GM12878 (cell line): ENCODE measurements at regions not wholly inside any gene's neighbourhood (a gene's known extent, or its start where the extent isn't known, plus 50 kb on each side); places are given as distances from the start of the nearest gene placed in this dataset.

Experiments used
- ATAC-seq: fragments of 200-7000 bp; cut with Tn5 transposase; 3 replicates; pipeline ENCODE4 v1.9.1; 2020; ENCODE audit warnings: mild to moderate bottlenecking, moderate library complexity
- BruUV-seq: library from RNA; stranded (reverse); fragments of 400-500 nt; replicated peaks from 2 replicates; lab custom pipeline; 2021; lab: Mats Ljungman, UMichigan
- CTCF ChIA-PET: fragments of 300-600 bp; sonication (Branson Sonifier 250); formaldehyde crosslinking; extraction: SDS; loops from one replicate; lab custom pipeline; 2021; ENCODE audit warnings: inconsistent platforms; lab: Yijun Ruan, JAX
- POLR2A ChIA-PET: fragments of 350-600 bp; formaldehyde crosslinking; extraction: SDS; loops from one replicate; lab custom pipeline; 2021; ENCODE audit warnings: inconsistent platforms; lab: Charles Lee
- RAD21 ChIA-PET: fragments of 300-600 bp; sonication (Branson Sonifier 250); formaldehyde crosslinking; loops from one replicate; lab custom pipeline; 2023; ENCODE audit warnings: antibody characterized with exemption; ENCODE audit not compliant: unreplicated experiment; lab: Charles Lee
- SMC1A ChIA-PET: fragments of 300-600 bp; sonication (Branson Sonifier 250); formaldehyde crosslinking; loops from one replicate; lab custom pipeline; 2023; ENCODE audit not compliant: unreplicated experiment, uncharacterized antibody; lab: Charles Lee
- DNase-seq: peaks from one replicate; pipeline ENCODE4 v3.0.0-alpha.2; 2011; ENCODE audit warnings: low read depth, low spot score
- FAIRE-seq: peaks from 3 replicates; lab custom pipeline; 2011; peaks lifted over from hg19 to GRCh38; lab: Jason Lieb, UNC
- H2AFZ ChIP-seq: 2 replicates; pipeline ENCODE4 v1.6.0; 2011; ENCODE audit warnings: low read depth, low read length, control low read depth; ENCODE audit not compliant: control insufficient read depth
- H3K27ac ChIP-seq: 2 replicates; pipeline ENCODE4 v1.5.1; 2011; ENCODE audit warnings: control low read depth; ENCODE audit not compliant: control insufficient read depth, insufficient read depth
- H3K27me3 ChIP-seq, 2 experiments: replicated peaks in 1 of 2; 2 replicates each; pipeline versions ENCODE4 v1.6.0 to v1.6.1; 2011; ENCODE audit warnings: low read length in 1 of 2; ENCODE audit not compliant: control insufficient read depth in 2 of 2, insufficient read depth in 2 of 2
- H3K36me3 ChIP-seq, 2 experiments: 2 replicates each; pipeline ENCODE4 v1.5.1; 2011; ENCODE audit warnings: low read length in 1 of 2; ENCODE audit not compliant: control insufficient read depth in 2 of 2, insufficient read depth in 2 of 2
- H3K4me1 ChIP-seq: 2 replicates; pipeline ENCODE4 v1.6.1; 2011; ENCODE audit warnings: mild to moderate bottlenecking, low read length, moderate library complexity, mixed read lengths; ENCODE audit not compliant: control insufficient read depth, insufficient read depth
- H3K4me2 ChIP-seq: 2 replicates; pipeline ENCODE4 v1.6.0; 2011; ENCODE audit warnings: control low read depth; ENCODE audit not compliant: control insufficient read depth, insufficient read depth
- H3K4me3 ChIP-seq: fragments of 200-600 bp; sonication (generic); 2 replicates; pipeline ENCODE4 v1.5.1; 2016
- H3K79me2 ChIP-seq: 2 replicates; pipeline ENCODE4 v1.6.0; 2011; ENCODE audit warnings: low read length; ENCODE audit not compliant: control insufficient read depth, insufficient read depth
- H3K9ac ChIP-seq: 2 replicates; pipeline ENCODE4 v1.8.0; 2011; ENCODE audit warnings: low read length, control low read depth, mixed read lengths; ENCODE audit not compliant: control insufficient read depth, insufficient read depth
- H3K9me3 ChIP-seq: replicated peaks from 3 replicates; pipeline ENCODE4 v1.5.1; 2011; ENCODE audit warnings: mild to moderate bottlenecking, low read length; ENCODE audit not compliant: control insufficient read depth, insufficient read depth
- H4K20me1 ChIP-seq: 2 replicates; pipeline ENCODE4 v1.6.0; 2011; ENCODE audit not compliant: control insufficient read depth, insufficient read depth
- MXI1 ChIP-seq: fragments of 150-350 bp; IDR thresholded peaks from 2 replicates; pipeline ENCODE4 v1.6.1; 2011; ENCODE audit warnings: low read depth, mild to moderate bottlenecking, inconsistent platforms, low read length, improper control_type of control experiment
- RUNX3 ChIP-seq: IDR thresholded peaks from 2 replicates; pipeline ENCODE4 v1.6.1; 2012; ENCODE audit warnings: low read length, inconsistent platforms
- WGBS: methylation state at CpG from one replicate; pipeline ENCODE4 v1.1.6; 2016; ENCODE audit warnings: low lambda C conversion rate; ENCODE audit not compliant: insufficient replicate concordance, insufficient coverage; ENCODE audit errors: missing lambda C conversion rate; 5-methylcytosine and 5-hydroxymethylcytosine counted together
- in situ Hi-C: fragments of 300-500 bp; cut with MboI; formaldehyde crosslinking; loops from 9 replicates; pipeline ENCODE4 v1.14.3; 2018; ENCODE audit warnings: mixed read lengths
- intact Hi-C: fragments of 100-400 bp; cut with micrococcal nuclease; formaldehyde crosslinking; loops from one replicate; pipeline ENCODE4 v1.14.2; 2022; ENCODE audit not compliant: unreplicated experiment
- TF ChIP-seq, protein P1 (sequence below): fragments of 450-650 bp; IDR thresholded peaks from 2 replicates; pipeline ENCODE4 v1.6.1; 2017; ENCODE audit warnings: low read depth, mild to moderate bottlenecking, moderate library complexity

DNA sequence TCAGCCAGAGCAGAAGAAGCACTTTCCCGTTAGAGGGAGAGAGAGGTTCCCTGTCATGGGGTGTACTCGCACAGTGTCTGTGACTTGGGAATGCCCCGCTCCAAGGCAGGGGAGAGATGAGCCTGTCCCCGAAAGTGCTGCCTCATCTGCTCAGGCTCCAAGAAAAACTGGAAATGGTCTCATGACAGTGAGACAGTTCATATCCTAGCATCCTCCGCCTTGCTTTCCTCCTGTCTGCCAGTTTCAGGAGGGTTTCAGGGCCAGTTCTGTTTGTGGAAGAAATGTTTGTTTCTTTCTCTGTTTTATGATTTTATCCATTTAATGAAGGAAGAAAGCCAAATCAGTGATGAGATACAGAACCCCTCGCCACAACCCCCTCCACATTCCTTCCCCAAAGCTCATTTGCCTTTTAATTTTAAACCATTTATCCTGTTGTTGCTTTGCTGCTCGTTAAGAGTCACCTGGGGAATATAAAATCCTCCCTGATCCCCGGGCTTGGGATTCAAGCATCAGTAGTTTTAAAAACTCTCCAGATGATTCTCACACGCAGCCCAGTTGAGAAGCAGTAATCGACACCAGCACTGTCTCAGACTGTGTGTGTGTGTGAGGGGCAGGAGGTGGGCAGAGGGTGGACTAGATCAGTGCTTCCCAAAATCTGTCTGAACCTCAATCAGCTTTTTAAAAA lies 144.6 kb upstream of the UBL3 start (continued):
- TF ChIP-seq, protein P1, sequence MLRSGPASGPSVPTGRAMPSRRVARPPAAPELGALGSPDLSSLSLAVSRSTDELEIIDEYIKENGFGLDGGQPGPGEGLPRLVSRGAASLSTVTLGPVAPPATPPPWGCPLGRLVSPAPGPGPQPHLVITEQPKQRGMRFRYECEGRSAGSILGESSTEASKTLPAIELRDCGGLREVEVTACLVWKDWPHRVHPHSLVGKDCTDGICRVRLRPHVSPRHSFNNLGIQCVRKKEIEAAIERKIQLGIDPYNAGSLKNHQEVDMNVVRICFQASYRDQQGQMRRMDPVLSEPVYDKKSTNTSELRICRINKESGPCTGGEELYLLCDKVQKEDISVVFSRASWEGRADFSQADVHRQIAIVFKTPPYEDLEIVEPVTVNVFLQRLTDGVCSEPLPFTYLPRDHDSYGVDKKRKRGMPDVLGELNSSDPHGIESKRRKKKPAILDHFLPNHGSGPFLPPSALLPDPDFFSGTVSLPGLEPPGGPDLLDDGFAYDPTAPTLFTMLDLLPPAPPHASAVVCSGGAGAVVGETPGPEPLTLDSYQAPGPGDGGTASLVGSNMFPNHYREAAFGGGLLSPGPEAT: no peak
- TF ChIP-seq RUNX3: no peak

DNA sequence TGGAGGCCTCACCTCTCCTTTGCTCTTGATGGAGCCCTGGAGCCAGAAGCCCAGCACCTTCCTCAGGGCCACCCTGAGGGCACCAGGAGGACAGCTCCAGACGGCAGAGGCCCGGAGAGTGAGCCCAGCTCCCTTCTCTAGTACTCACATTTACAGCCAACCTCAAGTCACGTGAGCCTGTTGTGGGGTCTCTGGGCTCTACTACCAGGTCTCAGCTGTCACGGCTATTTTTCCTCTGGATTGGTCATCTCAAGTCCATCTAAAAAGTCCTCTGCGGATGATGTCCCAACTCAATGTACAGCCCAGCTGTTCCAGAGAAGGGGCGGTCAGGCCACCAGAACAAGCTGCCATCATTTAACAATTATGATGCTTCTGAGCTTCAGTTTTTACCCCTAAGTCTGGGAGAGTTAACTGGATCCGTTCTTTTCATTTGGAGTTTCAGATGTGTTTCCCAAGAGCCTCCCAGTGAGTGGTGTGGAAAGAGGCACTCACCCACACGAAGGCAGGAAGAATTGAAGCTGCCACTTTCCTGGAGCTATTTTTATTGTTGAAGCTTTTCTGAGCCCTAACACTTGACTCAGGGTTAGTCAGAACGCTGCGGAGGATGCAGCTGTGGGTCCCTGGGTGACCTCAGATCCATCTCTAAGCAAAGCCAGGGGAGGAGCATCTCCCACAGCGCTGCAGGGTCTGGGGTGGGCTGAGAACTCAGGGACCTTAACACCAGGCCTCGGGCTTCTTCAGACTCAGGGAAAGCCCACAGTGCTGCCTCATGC lies 143.5 kb upstream of the UBL3 start:
- ATAC-seq: no peak; the same call in 2 of the 3 replicates
- H3K36me3 ChIP-seq: no peaks in the 10 kb centered on the region
- H3K9ac ChIP-seq: no peak overlapping the region
- POLR2A ChIA-PET: no interaction called here
- no peak overlapping the region for H3K27ac ChIP-seq
- WGBS: 27% methylated on average over 11 of the region's 12 CpGs
- intact Hi-C loops (no loop called here), in situ Hi-C loops (no loop called here)
- no peak overlapping the region for H3K4me2 ChIP-seq
- RAD21 ChIA-PET: no interaction called here
- no peaks in the 10 kb centered on the region for H4K20me1 ChIP-seq
- FAIRE-seq: no peak
- H3K9me3 ChIP-seq: no peaks in the 10 kb centered on the region
- no peak overlapping the region for H2AFZ ChIP-seq
- no peaks in the 10 kb centered on the region for H3K79me2 ChIP-seq
- TF ChIP-seq MXI1: no peak
- no peak overlapping the region for H3K4me3 ChIP-seq
- H3K4me1 ChIP-seq: no peaks in the 10 kb centered on the region
- CTCF ChIA-PET: interaction anchor here (1.1 kb wide), 1 partner anchor 13 kb away, joined by 3 read pairs; no protein-coding TSS in a partner anchor
- no peaks in the 10 kb centered on the region for H3K27me3 ChIP-seq
- SMC1A ChIA-PET: interaction anchor here (0.8 to 1.3 kb wide), 2 partner anchors 13 to 64 kb away, joined by 3 read pairs; no protein-coding TSS in a partner anchor
- no peak for DNase-seq
- no TSS peak for BruUV-seq
